HG02642 (cell line): ENCODE measurements at regions not wholly inside any gene's neighbourhood (a gene's known extent, or its start where the extent isn't known, plus 50 kb on each side); places are given as distances from the start of the nearest gene placed in this dataset.

Source experiments
- ATAC-seq: cut with Tn5 transposase; IDR thresholded peaks from one replicate; pipeline ENCODE4 v1.9.1; 2021; ENCODE audit warnings: mild to moderate bottlenecking; ENCODE audit not compliant: unreplicated experiment, poor library complexity

DNA sequence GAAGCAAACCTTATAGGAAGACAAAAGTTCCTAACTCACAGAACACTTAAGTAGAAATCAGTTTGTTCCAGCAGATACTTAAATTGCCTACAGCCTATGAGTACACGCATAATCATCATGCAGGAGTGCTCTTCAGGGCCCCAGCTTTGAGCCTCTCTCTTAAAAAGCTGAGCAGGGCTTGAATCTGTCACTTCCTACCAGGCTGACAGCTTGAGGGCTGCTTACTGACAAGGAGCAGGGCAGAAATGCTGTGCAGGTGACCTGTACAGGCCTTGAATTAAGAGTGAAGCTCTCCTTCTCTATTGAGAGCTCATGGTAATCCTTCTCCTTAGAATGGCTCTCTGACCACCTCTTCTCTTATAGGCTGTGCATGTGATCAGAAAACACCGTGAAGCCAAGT is 66.5 kb upstream of the MAST4 start:
- ATAC-seq: no peak

DNA sequence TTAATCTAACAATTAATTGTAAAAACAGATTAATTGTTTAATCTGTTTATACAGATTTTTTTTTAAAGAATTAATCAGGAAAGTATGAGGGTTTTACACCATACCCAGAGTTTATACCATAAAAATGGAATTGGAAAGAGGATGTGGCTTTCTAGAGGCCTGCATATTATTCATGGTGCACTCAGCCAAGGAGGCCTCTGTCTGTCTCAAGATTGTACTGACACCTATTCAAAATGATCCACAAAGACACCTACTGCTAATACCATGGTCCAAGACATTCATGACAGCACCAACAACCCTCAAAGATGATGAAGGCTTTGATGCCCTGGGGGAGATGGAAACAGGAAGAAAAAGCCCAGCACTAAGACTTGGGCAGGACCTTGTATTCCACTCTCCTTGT is 58.1 kb upstream of the MAST4 start:
- no peak for ATAC-seq

DNA sequence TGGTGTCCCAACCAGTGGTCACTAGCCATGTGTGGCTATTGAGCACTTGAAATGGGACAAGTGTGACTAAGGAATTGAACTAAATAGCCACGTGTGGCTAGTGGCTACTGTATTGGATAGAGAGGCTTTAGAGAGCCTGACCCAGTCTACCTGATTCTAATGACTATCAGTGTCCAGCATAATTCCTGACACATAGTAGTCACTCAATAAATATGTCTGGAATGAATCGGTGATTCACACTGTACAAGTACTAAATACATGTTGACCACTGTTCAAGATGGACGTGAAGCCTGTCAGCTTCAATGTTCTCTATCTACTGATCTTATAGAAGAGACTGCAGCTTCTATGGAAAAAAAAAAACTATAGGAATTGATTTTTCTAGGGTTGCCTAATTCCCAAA is 57.7 kb upstream of the MAST4 start:
- ATAC-seq: no peak

DNA sequence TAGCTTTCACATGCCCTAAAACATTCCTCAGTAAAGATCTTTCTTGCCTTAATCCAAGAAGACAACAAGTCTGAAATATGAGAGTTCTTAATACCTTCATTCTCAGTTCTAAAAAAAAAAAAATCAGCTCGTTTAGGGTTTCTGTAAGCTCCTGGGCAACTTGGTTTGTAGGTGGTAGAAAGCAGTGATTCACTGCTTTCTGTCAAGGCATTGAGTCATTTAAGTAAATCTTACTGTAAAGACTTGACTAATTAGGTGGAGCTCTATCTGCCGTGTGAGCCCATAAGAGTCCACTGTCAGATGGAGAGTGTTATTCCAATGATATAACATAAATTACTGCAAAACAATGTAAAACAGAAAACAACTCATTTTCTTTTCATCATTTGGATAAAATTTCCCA is 56.1 kb upstream of the MAST4 start:
- ATAC-seq: no peak

DNA sequence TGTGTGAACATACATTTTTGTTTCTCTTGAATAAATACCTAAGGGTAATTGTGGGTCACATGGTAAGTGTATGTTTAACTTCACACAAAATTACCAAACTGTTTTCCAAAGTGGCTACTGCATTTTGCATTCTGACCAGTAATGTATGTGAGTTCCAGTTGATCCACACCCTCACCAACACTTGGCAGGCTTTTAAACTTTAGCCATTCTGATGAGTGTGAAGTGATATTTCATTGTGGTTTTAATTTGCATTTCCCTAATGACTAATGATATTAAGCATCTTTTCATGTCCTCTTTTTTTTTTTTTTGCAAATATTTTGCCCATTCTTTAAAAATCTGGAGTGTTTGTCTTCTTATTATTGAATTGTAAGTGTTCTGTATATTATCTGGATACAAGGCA is 53.5 kb upstream of the MAST4 start:
- no peak for ATAC-seq
